MM.1S (cell line): ENCODE measurements at regions not wholly inside any gene's neighbourhood (a gene's known extent, or its start where the extent isn't known, plus 50 kb on each side); places are given as distances from the start of the nearest gene placed in this dataset.

ENCODE experiments used
- DNase-seq: peaks from one replicate; pipeline ENCODE4 v3.0.0-alpha.2; 2015
- H2AFZ ChIP-seq: fragments of 300-600 bp; sonication (generic); 2 replicates; pipeline ENCODE4 v1.6.0; 2016; ENCODE audit warnings: antibody characterized with exemption, low read length
- H3F3A ChIP-seq: fragments of 300-600 bp; sonication (generic); 2 replicates; pipeline ENCODE4 v1.6.1; 2016; ENCODE audit warnings: mild to moderate bottlenecking, antibody characterized with exemption, low read length, moderate library complexity, mixed read lengths; ENCODE audit not compliant: insufficient read depth
- H3K27ac ChIP-seq: fragments of 300-600 bp; sonication (generic); 2 replicates; pipeline ENCODE4 v1.5.1; 2016; ENCODE audit warnings: mild to moderate bottlenecking, low read length
- H3K27me3 ChIP-seq: fragments of 300-600 bp; sonication (generic); replicated peaks from 2 replicates; pipeline ENCODE4 v1.6.0; 2016; ENCODE audit warnings: low read length; ENCODE audit not compliant: insufficient read depth
- H3K36me3 ChIP-seq: fragments of 300-600 bp; sonication (generic); replicated peaks from 2 replicates; pipeline ENCODE4 v1.6.1; 2016; ENCODE audit warnings: mild to moderate bottlenecking, low read length, mixed read lengths; ENCODE audit not compliant: insufficient read depth
- H3K4me1 ChIP-seq: fragments of 300-600 bp; sonication (generic); 2 replicates; pipeline ENCODE4 v1.6.1; 2016; ENCODE audit warnings: low read length, mixed read lengths
- H3K4me2 ChIP-seq: fragments of 300-600 bp; sonication (generic); 2 replicates; pipeline ENCODE4 v1.6.0; 2016; ENCODE audit warnings: low read depth, low read length
- H3K4me3 ChIP-seq: fragments of 300-600 bp; sonication (generic); 2 replicates; pipeline ENCODE4 v1.5.1; 2016; ENCODE audit warnings: low read length, mixed read lengths
- H3K79me2 ChIP-seq: fragments of 300-600 bp; sonication (generic); 2 replicates; pipeline ENCODE4 v1.6.1; 2016; ENCODE audit warnings: mixed run types, low read length, mixed read lengths
- H3K9ac ChIP-seq: fragments of 300-600 bp; sonication (generic); 2 replicates; pipeline ENCODE4 v1.6.1; 2016; ENCODE audit warnings: low read length, mixed read lengths
- H3K9me2 ChIP-seq: fragments of 300-600 bp; sonication (generic); replicated peaks from 2 replicates; pipeline ENCODE4 v1.6.1; 2016; ENCODE audit warnings: mild to moderate bottlenecking, low read length, mixed read lengths; ENCODE audit not compliant: insufficient read depth
- H3K9me3 ChIP-seq: fragments of 300-600 bp; sonication (generic); replicated peaks from 2 replicates; pipeline ENCODE4 v1.6.1; 2016; ENCODE audit warnings: mild to moderate bottlenecking, low read length, mixed read lengths; ENCODE audit not compliant: insufficient read depth
- H4K20me1 ChIP-seq: fragments of 300-600 bp; sonication (generic); 2 replicates; pipeline ENCODE4 v1.6.1; 2016; ENCODE audit warnings: mild to moderate bottlenecking, low read length, moderate library complexity, mixed read lengths; ENCODE audit not compliant: insufficient read depth
- EZH2 ChIP-seq: fragments of 300-600 bp; sonication (generic); optimal IDR thresholded peaks from 2 replicates; pipeline ENCODE3; 2017; ENCODE audit warnings: low read depth, mild to moderate bottlenecking, antibody characterized with exemption, low read length, mixed read lengths
- EZH2phosphoT487 ChIP-seq: fragments of 300-600 bp; sonication (generic); IDR thresholded peaks from 2 replicates; pipeline ENCODE4 v1.6.1; 2018; ENCODE audit warnings: antibody characterized with exemption, low read length
- TF ChIP-seq, protein P1 (sequence below): fragments of 300-600 bp; sonication (generic); IDR thresholded peaks from 2 replicates; pipeline ENCODE4 v1.5.1; 2016; ENCODE audit warnings: antibody characterized with exemption, low read length, mixed read lengths

DNA sequence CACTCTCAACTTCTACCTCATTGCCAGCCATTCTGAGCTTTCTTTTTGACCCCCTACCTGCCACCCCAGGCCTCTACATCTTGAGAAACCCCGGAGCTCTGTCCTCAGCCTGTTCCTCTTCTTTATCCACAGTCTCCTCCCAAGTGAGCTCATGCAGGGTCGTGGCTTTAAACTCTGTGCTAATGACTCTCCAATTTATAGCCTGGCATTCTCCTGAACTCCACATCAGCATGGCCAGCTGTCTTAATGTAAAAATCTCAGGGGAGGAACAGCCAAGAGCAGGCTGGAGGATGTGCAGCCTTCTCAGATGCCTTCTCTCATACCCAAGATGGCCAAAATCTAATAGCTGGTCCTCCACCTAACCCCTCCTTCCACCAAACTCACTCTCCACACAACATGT, 84.2 kb downstream of the CCDC185 start:
- H3K27ac ChIP-seq, result no peak overlapping the region
- no peaks in the 10 kb centered on the region for H4K20me1 ChIP-seq
- H3K9ac ChIP-seq, result no peak overlapping the region
- no peaks in the 10 kb centered on the region for H3K9me3 ChIP-seq
- H3K79me2 ChIP-seq, result no peaks in the 10 kb centered on the region
- H3K4me1 ChIP-seq, result peaks cover 5% of the 10 kb centered on the region
- no peaks in the 10 kb centered on the region for H3K27me3 ChIP-seq
- H3K36me3 ChIP-seq, result no peaks in the 10 kb centered on the region
- no peak overlapping the region for H3K4me2 ChIP-seq
- H3F3A ChIP-seq, result peaks cover 5% of the 10 kb centered on the region
- H2AFZ ChIP-seq, result no peak overlapping the region
- no peak for DNase-seq
- H3K9me2 ChIP-seq, result no peaks in the 10 kb centered on the region
- TF ChIP-seq EZH2phosphoT487, result no peak
- TF ChIP-seq, protein P1, sequence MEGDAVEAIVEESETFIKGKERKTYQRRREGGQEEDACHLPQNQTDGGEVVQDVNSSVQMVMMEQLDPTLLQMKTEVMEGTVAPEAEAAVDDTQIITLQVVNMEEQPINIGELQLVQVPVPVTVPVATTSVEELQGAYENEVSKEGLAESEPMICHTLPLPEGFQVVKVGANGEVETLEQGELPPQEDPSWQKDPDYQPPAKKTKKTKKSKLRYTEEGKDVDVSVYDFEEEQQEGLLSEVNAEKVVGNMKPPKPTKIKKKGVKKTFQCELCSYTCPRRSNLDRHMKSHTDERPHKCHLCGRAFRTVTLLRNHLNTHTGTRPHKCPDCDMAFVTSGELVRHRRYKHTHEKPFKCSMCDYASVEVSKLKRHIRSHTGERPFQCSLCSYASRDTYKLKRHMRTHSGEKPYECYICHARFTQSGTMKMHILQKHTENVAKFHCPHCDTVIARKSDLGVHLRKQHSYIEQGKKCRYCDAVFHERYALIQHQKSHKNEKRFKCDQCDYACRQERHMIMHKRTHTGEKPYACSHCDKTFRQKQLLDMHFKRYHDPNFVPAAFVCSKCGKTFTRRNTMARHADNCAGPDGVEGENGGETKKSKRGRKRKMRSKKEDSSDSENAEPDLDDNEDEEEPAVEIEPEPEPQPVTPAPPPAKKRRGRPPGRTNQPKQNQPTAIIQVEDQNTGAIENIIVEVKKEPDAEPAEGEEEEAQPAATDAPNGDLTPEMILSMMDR, result no peak
- TF ChIP-seq EZH2, result no peak
- no peak overlapping the region for H3K4me3 ChIP-seq

DNA sequence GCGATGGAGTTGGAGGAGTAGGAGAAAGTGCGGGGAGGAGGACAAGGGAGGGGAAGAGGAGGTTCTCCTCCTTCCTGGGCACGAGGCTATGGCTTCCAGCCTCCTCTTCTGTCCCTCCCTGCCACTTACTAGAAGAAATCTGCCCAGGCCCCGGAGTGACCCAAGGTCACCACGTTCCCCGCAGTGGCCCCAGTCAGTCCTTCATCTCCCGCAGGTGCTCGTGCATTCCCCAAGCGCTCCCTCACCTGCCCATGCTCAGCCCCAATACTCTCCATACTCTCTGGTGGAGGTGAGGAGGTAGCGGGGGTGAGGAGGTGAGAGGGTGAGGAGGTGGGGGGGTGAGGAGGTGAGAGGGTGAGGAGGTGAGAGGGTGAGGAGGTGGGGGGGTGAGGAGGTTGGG, 85.4 kb downstream of the CCDC185 start:
- Histone ChIP-seq H3K4me3 (no peak overlapping the region), H3K9me3 (no peaks in the 10 kb centered on the region), H3K27ac (no peak overlapping the region), H3K4me1 (peaks cover 15% of the 10 kb centered on the region), H2AFZ (no peak overlapping the region), H3K27me3 (no peaks in the 10 kb centered on the region), H3K9me2 (no peaks in the 10 kb centered on the region), H3K9ac (no peak overlapping the region), H3K4me2 (no peak overlapping the region), H4K20me1 (no peaks in the 10 kb centered on the region), H3K36me3 (no peaks in the 10 kb centered on the region), H3K79me2 (no peaks in the 10 kb centered on the region), H3F3A (peaks cover 11% of the 10 kb centered on the region)
- no peak for TF ChIP-seq EZH2phosphoT487
- no peak for TF ChIP-seq EZH2
- DNase-seq, result no peak

DNA sequence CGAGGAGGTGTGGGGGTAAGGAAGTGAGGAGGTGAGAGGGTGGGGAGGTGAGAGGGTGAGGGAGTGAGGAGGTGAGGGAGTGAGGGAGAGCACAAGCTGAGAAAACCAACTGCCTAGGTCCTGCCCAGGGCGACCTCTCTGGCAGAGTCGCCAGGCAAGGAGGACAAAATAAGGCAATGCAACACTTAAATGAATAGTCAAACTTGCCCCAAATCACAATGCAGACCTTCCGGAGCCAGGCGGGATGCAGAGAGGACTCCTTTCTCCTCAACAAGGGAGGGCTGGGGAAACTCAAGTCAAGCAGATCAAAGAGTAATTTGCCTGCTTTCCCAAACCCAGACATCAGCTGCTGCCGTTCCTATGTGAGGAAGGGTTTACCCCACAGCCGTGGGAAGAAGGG, 86.0 kb downstream of the CCDC185 start:
- no peaks in the 10 kb centered on the region for H3K36me3 ChIP-seq
- no peak for DNase-seq
- H3K27ac ChIP-seq, result no peak overlapping the region
- peaks cover 11% of the 10 kb centered on the region for H3F3A ChIP-seq
- H3K4me1 ChIP-seq, result peaks cover 15% of the 10 kb centered on the region
- no peaks in the 10 kb centered on the region for H3K27me3 ChIP-seq
- H4K20me1 ChIP-seq, result no peaks in the 10 kb centered on the region
- no peak for TF ChIP-seq EZH2
- TF ChIP-seq, protein P1, result no peak
- no peak for TF ChIP-seq EZH2phosphoT487
- no peak overlapping the region for H3K4me3 ChIP-seq
- no peaks in the 10 kb centered on the region for H3K9me2 ChIP-seq
- H3K79me2 ChIP-seq, result no peaks in the 10 kb centered on the region
- H2AFZ ChIP-seq, result no peak overlapping the region
- H3K9ac ChIP-seq, result no peak overlapping the region
- H3K4me2 ChIP-seq, result no peak overlapping the region
- H3K9me3 ChIP-seq, result no peaks in the 10 kb centered on the region

DNA sequence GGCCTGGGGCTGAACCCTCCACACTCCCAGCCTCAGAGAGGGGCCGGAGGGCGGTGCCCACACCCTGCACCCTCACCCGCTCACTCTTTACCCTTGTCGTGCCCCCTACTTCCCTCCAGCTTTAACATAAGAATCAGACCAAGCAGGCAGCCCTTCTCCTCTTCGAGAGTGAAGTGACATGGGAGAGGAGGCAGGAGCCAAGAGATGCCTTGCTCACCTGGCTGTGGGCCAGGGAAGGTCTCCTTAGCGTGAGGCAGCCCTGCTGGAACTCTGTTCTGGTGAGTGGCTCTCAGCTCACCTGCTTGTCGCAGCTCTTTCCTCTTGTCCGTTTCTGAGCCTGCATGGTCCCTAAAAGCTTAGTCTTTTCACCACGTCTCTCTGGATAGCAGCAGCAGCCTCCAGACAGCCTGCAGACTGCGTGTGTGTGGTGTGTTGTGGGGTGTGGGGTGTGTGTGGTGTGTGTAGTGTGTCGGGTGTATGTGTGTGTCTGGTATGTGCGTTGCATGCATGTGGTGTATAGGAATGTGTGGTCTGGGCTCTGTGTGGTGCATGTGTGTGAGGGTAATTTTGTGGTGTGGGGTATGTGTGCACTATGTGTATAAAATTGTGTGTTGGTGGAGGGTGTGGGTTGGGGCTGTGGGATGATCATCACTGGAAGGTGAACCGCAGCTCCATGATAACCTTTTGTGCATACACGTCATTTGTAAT, 86.7 kb downstream of the CCDC185 start:
- H3K9ac ChIP-seq, result no peak overlapping the region
- no peak overlapping the region for H3K4me2 ChIP-seq
- no peaks in the 10 kb centered on the region for H3K9me2 ChIP-seq
- H3K4me3 ChIP-seq, result no peak overlapping the region
- H3F3A ChIP-seq, result peaks cover 11% of the 10 kb centered on the region
- no peaks in the 10 kb centered on the region for H3K27me3 ChIP-seq
- no peak overlapping the region for H2AFZ ChIP-seq
- no peak overlapping the region for H3K27ac ChIP-seq
- DNase-seq, result no peak
- no peak for TF ChIP-seq EZH2phosphoT487
- no peaks in the 10 kb centered on the region for H3K36me3 ChIP-seq
- H3K79me2 ChIP-seq, result no peaks in the 10 kb centered on the region
- H3K9me3 ChIP-seq, result no peaks in the 10 kb centered on the region
- H4K20me1 ChIP-seq, result no peaks in the 10 kb centered on the region
- H3K4me1 ChIP-seq, result peaks cover 15% of the 10 kb centered on the region
